ENCODE measurements at regions not wholly inside any gene's neighbourhood (a gene's known extent, or its start where the extent isn't known, plus 50 kb on each side); places are given as distances from the start of the nearest gene placed in this dataset.

DNA sequence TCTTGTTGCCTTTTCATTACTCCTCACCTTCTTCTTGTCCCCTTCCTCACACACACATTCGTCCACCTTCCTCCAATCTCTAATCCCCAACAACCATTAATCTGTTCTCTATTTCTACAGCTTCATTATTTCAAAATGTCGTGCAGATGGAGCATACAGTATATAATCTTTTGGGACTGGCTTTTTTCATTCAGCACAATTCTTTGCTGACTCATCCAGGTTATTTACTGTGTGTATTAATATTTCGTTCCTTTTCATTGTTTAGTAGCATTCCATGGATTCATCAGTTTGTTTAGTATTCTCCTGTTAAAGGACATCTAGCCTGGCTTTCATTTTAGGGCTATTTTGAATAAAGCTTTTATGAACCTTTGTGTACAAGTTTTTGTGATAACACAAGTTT, 159.3 kb downstream of the PTPN20 start:
- TF ChIP-seq EP300 (IDR thresholded peaks at IDR 0.05), result no peak
- TF ChIP-seq, protein P1, sequence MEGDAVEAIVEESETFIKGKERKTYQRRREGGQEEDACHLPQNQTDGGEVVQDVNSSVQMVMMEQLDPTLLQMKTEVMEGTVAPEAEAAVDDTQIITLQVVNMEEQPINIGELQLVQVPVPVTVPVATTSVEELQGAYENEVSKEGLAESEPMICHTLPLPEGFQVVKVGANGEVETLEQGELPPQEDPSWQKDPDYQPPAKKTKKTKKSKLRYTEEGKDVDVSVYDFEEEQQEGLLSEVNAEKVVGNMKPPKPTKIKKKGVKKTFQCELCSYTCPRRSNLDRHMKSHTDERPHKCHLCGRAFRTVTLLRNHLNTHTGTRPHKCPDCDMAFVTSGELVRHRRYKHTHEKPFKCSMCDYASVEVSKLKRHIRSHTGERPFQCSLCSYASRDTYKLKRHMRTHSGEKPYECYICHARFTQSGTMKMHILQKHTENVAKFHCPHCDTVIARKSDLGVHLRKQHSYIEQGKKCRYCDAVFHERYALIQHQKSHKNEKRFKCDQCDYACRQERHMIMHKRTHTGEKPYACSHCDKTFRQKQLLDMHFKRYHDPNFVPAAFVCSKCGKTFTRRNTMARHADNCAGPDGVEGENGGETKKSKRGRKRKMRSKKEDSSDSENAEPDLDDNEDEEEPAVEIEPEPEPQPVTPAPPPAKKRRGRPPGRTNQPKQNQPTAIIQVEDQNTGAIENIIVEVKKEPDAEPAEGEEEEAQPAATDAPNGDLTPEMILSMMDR (IDR thresholded peaks at IDR 0.05), result no peak
- no peak for TF ChIP-seq POLR2A (IDR thresholded peaks at IDR 0.05)
